ENCODE measurements at regions not wholly inside any gene's neighbourhood (a gene's known extent, or its start where the extent isn't known, plus 50 kb on each side); places are given as distances from the start of the nearest gene placed in this dataset.

DNA sequence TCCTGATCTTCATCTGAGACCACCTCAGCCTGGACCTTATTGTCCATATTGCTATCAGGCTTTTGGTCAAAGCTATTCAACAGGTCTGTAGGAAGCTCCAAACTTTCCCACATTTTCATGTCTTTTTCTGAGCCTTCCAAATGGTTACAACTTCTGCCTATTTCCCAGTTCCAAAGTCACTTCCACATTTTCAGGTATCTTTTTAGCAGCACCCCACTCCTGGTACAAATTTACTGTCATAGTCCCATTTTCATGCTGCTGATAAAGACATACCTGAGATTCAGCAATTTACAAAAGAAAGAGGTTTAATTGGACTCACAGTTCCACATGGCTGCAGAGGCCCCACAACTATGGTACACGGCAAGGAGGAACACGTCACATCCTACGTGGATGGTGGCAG lies 815.5 kb downstream of the KCNJ2 start:
- ChIA-PET POLR2A (ENCODE audit: unreplicated experiment) (no interaction called here), CTCF (no interaction called here)
- no peaks in the 10 kb centered on the region for H3F3A ChIP-seq (ENCODE audit: insufficient read depth, low read depth)
- no peaks in the 10 kb centered on the region for H3K9me2 ChIP-seq (ENCODE audit: insufficient read depth)
- no peak overlapping the region for H3K27ac ChIP-seq
- H3K4me2 ChIP-seq, result no peak overlapping the region
- intact Hi-C loops (cut with micrococcal nuclease; ENCODE audit: unreplicated experiment), result no loop called here
- H3K9me3 ChIP-seq (ENCODE audit: insufficient read depth, low read depth), result peaks cover 9% of the 10 kb centered on the region; the same call in 1 of the 2 replicates
- H2AFZ ChIP-seq, result no peak overlapping the region
- DNase-seq, result no peak
- H3K36me3 ChIP-seq (ENCODE audit: low read depth), result no peaks in the 10 kb centered on the region
- H3K27me3 ChIP-seq (ENCODE audit: insufficient read depth, low read depth), result no peaks in the 10 kb centered on the region
- H3K79me2 ChIP-seq (ENCODE audit: low read depth), result no peaks in the 10 kb centered on the region
- H3K4me1 ChIP-seq (replicated peaks; ENCODE audit: insufficient read depth), result no peaks in the 10 kb centered on the region
- BruUV-seq (replicated peaks), result no TSS peak
- TF ChIP-seq, protein P1, sequence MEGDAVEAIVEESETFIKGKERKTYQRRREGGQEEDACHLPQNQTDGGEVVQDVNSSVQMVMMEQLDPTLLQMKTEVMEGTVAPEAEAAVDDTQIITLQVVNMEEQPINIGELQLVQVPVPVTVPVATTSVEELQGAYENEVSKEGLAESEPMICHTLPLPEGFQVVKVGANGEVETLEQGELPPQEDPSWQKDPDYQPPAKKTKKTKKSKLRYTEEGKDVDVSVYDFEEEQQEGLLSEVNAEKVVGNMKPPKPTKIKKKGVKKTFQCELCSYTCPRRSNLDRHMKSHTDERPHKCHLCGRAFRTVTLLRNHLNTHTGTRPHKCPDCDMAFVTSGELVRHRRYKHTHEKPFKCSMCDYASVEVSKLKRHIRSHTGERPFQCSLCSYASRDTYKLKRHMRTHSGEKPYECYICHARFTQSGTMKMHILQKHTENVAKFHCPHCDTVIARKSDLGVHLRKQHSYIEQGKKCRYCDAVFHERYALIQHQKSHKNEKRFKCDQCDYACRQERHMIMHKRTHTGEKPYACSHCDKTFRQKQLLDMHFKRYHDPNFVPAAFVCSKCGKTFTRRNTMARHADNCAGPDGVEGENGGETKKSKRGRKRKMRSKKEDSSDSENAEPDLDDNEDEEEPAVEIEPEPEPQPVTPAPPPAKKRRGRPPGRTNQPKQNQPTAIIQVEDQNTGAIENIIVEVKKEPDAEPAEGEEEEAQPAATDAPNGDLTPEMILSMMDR (conservative IDR thresholded peaks at IDR 0.05), result no peak
- TF ChIP-seq EZH2 (IDR thresholded peaks at IDR 0.05; ENCODE audit: low read depth), result no peak
- no peaks in the 10 kb centered on the region for H4K20me1 ChIP-seq (ENCODE audit: insufficient read depth)
- no peak overlapping the region for H3K4me3 ChIP-seq

DNA sequence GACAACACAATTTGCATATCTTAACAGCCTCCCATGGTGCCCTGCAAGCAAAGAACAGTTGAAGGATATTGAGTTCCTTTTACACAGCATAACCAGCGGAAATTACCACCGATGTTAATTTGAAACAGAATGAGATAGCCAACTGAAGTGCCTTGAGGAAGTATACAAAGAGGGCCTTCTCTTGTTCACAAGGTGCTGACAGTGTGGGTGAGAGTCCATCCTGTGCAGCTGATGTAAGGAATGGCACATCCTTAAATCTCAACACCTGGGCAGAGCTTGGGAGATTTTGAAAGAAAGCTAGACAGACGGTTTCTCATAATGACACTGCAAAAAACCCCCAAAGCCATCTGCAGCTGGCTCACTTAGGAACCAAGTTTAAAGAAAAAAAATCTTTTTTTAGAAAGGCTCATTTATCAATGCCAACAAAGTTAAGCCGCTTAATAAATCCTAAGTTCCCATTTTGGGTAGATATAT lies 818.6 kb downstream of the KCNJ2 start:
- H3K4me1 ChIP-seq (replicated peaks; ENCODE audit: insufficient read depth), result no peaks in the 10 kb centered on the region
- DNase-seq, result no peak
- intact Hi-C loops (cut with micrococcal nuclease; ENCODE audit: unreplicated experiment), result no loop called here
- no peak overlapping the region for H3K4me2 ChIP-seq
- no peaks in the 10 kb centered on the region for H3K79me2 ChIP-seq (ENCODE audit: low read depth)
- H3K4me3 ChIP-seq, result no peak overlapping the region
- H3K27me3 ChIP-seq (ENCODE audit: insufficient read depth, low read depth), result no peaks in the 10 kb centered on the region
- no peak for TF ChIP-seq EZH2 (IDR thresholded peaks at IDR 0.05; ENCODE audit: low read depth)
- TF ChIP-seq, protein P1 (conservative IDR thresholded peaks at IDR 0.05), result no peak
- H2AFZ ChIP-seq, result no peak overlapping the region
- no peaks in the 10 kb centered on the region for H4K20me1 ChIP-seq (ENCODE audit: insufficient read depth)
- no peak overlapping the region for H3K27ac ChIP-seq
- ChIA-PET CTCF (no interaction called here), POLR2A (ENCODE audit: unreplicated experiment) (no interaction called here)
- H3K36me3 ChIP-seq (ENCODE audit: low read depth), result no peaks in the 10 kb centered on the region
- H3F3A ChIP-seq (ENCODE audit: insufficient read depth, low read depth), result no peaks in the 10 kb centered on the region
- BruUV-seq (replicated peaks), result no TSS peak
- no peaks in the 10 kb centered on the region for H3K9me2 ChIP-seq (ENCODE audit: insufficient read depth)
- peaks cover 15% of the 10 kb centered on the region for H3K9me3 ChIP-seq (ENCODE audit: insufficient read depth, low read depth)

DNA sequence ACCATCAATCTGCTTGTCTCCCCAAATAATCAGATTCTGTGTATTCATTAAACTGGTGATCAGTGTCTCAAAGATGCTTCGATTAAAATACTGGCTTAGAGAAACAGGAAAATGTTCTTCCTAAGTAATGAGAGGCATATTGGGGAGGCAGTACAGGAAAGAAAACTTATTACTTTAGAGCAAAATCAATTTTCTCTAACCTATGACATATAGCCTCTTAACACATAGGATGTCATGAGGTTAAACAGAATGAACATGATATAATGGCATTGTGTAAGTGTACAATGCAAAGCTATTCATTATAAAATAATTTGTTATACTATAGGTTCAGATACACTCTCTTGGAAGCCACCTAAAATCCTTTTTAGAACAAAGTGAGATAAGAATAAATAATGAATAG lies 819.3 kb downstream of the KCNJ2 start:
- CTCF ChIA-PET, result no interaction called here
- no TSS peak for BruUV-seq (replicated peaks)

More for the DNA sequence above, 819.3 kb downstream of the KCNJ2 start:
- intact Hi-C loops (cut with micrococcal nuclease; ENCODE audit: unreplicated experiment), result no loop called here
- Histone ChIP-seq H3K27me3 (ENCODE audit: insufficient read depth, low read depth) (no peaks in the 10 kb centered on the region), H3K9me3 (ENCODE audit: insufficient read depth, low read depth) (peaks cover 15% of the 10 kb centered on the region), H3K4me1 (replicated peaks; ENCODE audit: insufficient read depth) (no peaks in the 10 kb centered on the region), H3F3A (ENCODE audit: insufficient read depth, low read depth) (no peaks in the 10 kb centered on the region), H3K9me2 (ENCODE audit: insufficient read depth) (no peaks in the 10 kb centered on the region), H3K27ac (no peak overlapping the region), H4K20me1 (ENCODE audit: insufficient read depth) (no peaks in the 10 kb centered on the region), H3K79me2 (ENCODE audit: low read depth) (no peaks in the 10 kb centered on the region), H3K4me3 (no peak overlapping the region), H3K4me2 (no peak overlapping the region), H3K36me3 (ENCODE audit: low read depth) (no peaks in the 10 kb centered on the region), H2AFZ (no peak overlapping the region)
- TF ChIP-seq, protein P1 (conservative IDR thresholded peaks at IDR 0.05), result no peak
- TF ChIP-seq EZH2 (IDR thresholded peaks at IDR 0.05; ENCODE audit: low read depth), result no peak
- DNase-seq, result no peak
- POLR2A ChIA-PET (ENCODE audit: unreplicated experiment), result no interaction called here

All from PC-9 (cell line).